GM12873 (cell line): ENCODE measurements at regions not wholly inside any gene's neighbourhood (a gene's known extent, or its start where the extent isn't known, plus 50 kb on each side); places are given as distances from the start of the nearest gene placed in this dataset.

ENCODE experiments used
- TF ChIP-seq, protein P1 (sequence below): IDR thresholded peaks from 2 replicates; pipeline ENCODE4 v1.5.1; 2012; ENCODE audit warnings: low read depth, mild to moderate bottlenecking, moderate library complexity, low read length, control low read depth; ENCODE audit not compliant: insufficient read depth; ENCODE audit errors: missing control alignments

DNA sequence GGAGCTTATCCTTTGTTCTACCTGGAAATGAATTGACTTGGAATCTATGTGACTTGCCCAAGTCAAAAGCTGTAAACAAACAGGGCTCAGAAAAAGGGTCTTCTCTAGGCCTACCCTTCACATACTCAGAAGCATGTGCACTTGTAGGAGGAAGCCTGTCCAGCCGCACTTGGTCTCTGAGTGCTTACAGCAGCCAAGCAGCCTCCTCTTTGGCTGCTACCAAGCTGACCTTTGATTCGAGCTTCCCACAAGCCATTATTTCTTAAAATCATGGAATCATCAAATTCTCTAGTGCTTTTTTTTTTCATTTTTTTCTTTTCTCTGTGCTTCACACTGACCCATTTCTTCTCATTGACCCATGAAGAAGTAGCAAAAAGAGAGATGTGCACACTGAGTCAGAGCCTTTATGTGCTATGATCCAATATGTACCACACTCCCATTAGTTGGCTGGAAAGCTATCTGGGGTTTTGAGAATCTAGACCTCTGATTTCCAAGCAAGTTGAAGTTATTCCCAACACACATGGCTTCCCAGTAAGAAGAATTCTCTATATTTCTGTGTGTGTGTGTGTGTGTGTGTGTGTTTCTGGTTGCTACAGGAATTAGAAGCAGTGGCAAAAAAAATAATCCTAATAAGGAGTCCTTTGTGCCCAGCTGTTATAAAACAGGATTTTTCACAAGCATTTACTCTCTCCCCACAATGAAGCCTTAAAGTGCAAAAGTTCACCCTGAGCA is 550.3 kb upstream of the TNP1 start:
- TF ChIP-seq, protein P1, sequence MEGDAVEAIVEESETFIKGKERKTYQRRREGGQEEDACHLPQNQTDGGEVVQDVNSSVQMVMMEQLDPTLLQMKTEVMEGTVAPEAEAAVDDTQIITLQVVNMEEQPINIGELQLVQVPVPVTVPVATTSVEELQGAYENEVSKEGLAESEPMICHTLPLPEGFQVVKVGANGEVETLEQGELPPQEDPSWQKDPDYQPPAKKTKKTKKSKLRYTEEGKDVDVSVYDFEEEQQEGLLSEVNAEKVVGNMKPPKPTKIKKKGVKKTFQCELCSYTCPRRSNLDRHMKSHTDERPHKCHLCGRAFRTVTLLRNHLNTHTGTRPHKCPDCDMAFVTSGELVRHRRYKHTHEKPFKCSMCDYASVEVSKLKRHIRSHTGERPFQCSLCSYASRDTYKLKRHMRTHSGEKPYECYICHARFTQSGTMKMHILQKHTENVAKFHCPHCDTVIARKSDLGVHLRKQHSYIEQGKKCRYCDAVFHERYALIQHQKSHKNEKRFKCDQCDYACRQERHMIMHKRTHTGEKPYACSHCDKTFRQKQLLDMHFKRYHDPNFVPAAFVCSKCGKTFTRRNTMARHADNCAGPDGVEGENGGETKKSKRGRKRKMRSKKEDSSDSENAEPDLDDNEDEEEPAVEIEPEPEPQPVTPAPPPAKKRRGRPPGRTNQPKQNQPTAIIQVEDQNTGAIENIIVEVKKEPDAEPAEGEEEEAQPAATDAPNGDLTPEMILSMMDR: no peak

DNA sequence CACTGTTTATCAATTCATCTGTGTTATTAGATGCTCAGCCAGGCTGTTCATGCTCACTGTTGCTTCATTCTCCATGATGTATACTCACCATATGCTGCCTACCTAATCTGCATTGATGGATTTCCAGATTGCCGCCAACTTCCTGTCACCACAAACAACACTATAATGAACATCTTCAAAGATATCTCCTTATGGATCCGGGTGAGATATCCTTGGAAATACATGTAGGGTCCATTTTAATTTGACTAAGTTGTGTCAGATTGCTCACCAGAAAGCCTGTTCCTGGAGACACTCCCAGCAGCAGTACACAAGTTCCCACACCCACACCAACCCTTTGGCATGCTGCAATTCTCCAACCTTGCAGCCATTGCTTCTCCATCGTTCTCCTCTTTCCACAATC is 547.5 kb upstream of the TNP1 start:
- TF ChIP-seq, protein P1: no peak

DNA sequence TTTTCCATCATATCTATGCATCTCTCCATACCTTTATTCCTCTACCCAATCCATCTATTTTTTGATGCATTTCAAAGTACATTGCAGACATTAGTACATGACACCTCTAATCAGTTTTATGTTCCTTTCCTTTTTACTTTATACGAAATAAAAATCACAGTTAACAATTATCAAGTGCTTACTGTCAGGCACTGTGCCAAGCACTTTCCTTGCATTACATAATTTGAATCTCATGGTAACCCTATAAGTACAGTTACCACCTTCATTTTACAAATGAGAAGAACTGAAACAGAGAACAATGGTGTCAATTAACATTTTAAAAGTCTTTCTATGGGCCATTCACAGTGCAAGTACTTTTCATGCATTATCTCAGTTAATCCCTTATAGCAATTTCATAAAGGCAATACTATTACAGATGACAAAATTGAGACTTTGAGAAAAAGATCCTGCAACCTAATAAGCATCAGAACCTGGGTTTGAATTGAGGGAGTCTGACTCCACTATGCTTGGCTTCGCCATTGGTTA is 544.4 kb upstream of the TNP1 start:
- TF ChIP-seq, protein P1: no peak

DNA sequence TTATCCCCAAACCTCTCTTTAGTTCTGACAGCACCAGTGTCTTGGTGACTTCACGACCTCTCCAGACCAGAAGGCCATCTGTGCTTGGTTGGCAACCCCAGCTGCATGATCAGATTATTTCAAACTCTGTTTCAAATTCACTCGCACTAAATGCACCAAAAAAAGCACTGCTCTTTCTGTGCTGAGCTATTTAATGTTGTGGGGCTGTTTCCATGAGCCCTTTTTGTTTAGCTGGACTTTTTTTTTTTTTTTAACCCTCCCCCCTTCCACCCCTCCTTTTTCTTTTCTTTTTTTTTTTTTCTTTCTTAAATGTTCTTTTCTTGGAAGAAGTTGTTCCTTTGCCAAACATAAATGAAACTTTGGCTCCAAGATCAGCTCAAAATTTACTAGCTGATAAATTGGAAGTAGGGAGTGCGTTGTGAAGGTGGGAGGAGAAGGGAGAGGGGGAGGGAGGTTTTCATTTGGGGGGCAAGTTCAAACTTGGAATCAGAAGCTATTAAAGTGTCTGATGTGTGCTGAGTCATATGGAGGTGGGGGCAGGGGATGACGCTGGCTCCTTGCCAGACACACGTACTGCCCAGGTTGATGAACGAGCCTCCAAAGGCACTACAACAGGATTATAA is 543.0 kb upstream of the TNP1 start:
- TF ChIP-seq, protein P1: no peak

GRCh38 chr2:217402144-217402543 is 542.3 kb upstream of the TNP1 start:
- TF ChIP-seq, protein P1: no peak

DNA sequence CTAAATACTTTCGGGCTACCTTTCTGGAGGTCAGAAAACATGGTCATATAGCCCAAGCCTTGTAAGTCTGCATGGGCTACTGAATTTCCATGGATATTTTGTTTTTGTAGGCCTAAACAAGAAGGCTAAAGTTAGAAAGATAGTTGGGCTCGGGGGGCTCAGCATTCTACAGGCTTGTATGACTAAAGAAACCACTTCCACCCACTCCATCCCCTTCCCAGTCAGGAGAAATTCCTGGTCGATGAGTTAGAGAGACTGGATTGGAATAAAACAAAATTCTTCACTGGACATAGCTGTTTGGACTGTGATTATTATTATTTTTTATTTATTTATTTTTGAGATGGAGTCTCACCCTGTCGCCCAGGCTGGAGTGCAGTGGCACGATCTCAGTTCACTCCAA is 539.4 kb upstream of the TNP1 start:
- TF ChIP-seq, protein P1: no peak

DNA sequence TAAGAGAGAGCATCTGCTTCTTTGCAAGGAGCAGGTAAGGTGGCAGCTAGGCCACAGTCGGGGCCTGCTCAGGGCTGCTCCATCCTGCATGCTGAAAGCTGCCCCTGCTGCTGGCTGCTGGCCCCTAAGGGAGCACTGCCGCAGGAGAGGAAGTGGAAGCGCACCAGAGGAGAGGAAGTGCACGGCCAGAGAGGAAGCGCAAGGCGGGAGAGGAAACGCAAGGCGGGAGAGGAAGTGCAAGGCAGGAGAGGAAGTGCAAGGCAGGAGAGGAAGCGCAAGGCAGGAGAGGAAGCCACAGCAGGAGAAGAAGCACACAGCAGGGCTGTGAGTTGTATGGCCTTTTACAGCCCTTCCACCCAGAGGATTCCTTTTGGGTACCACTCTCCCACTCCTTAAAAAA is 539.0 kb upstream of the TNP1 start:
- TF ChIP-seq, protein P1: no peak
